ENCODE measurements at regions not wholly inside any gene's neighbourhood (a gene's known extent, or its start where the extent isn't known, plus 50 kb on each side); places are given as distances from the start of the nearest gene placed in this dataset.

DNA sequence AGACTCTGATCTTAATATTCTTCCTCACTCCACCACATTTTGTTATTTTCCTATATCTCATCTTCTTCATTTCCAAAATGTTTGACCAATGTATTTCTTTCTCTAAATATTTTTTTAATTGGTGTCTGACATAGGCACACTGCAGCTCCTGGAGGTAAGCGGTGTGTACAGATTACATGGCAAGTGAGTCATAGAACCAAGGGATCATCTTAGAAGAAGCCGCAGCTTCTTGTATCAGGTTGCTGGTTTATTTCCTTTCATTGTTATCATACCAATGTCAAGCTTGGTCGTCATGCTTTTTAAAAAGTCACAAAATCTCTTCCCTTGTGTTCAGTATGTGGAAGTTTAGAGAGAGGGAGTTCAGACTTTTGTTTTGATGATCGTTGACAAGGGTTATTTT, 526.1 kb upstream of the CDH18 start:
- TF ChIP-seq, protein P1, sequence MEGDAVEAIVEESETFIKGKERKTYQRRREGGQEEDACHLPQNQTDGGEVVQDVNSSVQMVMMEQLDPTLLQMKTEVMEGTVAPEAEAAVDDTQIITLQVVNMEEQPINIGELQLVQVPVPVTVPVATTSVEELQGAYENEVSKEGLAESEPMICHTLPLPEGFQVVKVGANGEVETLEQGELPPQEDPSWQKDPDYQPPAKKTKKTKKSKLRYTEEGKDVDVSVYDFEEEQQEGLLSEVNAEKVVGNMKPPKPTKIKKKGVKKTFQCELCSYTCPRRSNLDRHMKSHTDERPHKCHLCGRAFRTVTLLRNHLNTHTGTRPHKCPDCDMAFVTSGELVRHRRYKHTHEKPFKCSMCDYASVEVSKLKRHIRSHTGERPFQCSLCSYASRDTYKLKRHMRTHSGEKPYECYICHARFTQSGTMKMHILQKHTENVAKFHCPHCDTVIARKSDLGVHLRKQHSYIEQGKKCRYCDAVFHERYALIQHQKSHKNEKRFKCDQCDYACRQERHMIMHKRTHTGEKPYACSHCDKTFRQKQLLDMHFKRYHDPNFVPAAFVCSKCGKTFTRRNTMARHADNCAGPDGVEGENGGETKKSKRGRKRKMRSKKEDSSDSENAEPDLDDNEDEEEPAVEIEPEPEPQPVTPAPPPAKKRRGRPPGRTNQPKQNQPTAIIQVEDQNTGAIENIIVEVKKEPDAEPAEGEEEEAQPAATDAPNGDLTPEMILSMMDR (IDR thresholded peaks at IDR 0.05) = no peak
- TF ChIP-seq POLR2AphosphoS5 (IDR thresholded peaks at IDR 0.05) = no peak
